ENCODE measurements at regions not wholly inside any gene's neighbourhood (a gene's known extent, or its start where the extent isn't known, plus 50 kb on each side); places are given as distances from the start of the nearest gene placed in this dataset.

DNA sequence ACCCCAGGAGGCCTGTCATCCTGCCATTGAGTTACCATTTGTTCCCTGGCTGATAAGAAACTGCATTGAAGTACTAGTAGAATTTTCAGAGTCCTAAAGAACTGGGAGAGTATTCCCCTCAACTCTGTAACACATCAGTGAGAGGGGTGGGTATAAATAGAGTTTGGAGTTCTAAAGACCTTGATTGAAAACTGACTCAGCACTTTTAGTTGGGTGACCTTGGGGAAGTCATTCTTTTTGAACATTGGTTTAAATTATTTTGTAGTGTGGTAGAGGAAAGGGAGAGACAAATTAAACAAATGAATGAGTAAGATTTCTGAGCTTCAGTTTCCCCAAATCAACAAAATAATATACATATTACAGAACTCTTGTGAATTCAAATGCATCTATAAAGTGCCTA lies 344.5 kb upstream of the THBS1 start:
- TF ChIP-seq, protein P1, sequence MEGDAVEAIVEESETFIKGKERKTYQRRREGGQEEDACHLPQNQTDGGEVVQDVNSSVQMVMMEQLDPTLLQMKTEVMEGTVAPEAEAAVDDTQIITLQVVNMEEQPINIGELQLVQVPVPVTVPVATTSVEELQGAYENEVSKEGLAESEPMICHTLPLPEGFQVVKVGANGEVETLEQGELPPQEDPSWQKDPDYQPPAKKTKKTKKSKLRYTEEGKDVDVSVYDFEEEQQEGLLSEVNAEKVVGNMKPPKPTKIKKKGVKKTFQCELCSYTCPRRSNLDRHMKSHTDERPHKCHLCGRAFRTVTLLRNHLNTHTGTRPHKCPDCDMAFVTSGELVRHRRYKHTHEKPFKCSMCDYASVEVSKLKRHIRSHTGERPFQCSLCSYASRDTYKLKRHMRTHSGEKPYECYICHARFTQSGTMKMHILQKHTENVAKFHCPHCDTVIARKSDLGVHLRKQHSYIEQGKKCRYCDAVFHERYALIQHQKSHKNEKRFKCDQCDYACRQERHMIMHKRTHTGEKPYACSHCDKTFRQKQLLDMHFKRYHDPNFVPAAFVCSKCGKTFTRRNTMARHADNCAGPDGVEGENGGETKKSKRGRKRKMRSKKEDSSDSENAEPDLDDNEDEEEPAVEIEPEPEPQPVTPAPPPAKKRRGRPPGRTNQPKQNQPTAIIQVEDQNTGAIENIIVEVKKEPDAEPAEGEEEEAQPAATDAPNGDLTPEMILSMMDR (IDR thresholded peaks at IDR 0.05; ENCODE audit: control extremely low read depth, extremely low read depth, low read depth, missing control alignments) = no peak
- POLR2A ChIA-PET = no interaction called here
- no peak for DNase-seq (ENCODE audit: extremely low spot score)
- CTCF ChIA-PET = no interaction called here

DNA sequence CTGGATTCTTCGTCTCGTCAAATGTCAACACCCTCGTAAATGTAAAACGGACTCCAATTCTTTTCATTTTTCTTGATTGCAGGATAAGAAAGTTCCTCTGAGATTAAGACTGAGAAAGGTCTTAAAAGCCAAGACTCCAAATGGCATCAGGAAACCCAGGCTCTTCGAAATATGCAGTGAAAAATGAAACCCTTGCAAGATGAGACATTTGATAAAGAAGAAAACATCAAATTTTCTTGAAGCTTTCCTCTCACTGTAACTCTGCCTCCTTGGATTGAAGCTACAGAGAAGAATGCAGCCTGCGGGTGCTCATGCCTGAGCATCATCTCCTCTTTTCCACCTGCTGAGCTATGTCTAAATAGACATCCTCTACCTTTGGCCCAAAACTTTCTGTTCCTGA lies 342.4 kb upstream of the THBS1 start:
- DNase-seq (ENCODE audit: extremely low spot score) = no peak
- CTCF ChIA-PET = no interaction called here
- TF ChIP-seq, protein P1 (IDR thresholded peaks at IDR 0.05; ENCODE audit: control extremely low read depth, extremely low read depth, low read depth, missing control alignments) = no peak
- POLR2A ChIA-PET = no interaction called here

DNA sequence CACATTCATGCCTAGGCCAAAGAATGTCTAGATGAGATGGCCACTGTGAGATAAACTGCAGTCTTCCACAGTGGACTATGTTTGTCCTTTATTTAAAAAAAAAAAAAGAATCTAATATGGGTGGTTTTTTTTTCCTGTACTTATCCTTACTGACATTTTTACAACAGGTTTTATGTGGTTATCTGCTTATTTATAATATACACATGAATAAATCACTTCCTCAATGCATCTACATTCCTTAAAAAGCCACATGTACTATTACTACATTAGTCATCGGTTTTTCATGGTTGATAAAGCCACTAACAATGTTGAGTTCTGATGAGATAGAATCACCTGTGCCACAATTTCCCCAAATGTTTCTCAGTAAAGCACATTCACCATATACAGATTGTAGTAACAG lies 341.3 kb upstream of the THBS1 start:
- ChIA-PET POLR2A (no interaction called here), CTCF (no interaction called here)
- no peak for DNase-seq (ENCODE audit: extremely low spot score)
- TF ChIP-seq, protein P1 (IDR thresholded peaks at IDR 0.05; ENCODE audit: control extremely low read depth, extremely low read depth, low read depth, missing control alignments) = no peak

DNA sequence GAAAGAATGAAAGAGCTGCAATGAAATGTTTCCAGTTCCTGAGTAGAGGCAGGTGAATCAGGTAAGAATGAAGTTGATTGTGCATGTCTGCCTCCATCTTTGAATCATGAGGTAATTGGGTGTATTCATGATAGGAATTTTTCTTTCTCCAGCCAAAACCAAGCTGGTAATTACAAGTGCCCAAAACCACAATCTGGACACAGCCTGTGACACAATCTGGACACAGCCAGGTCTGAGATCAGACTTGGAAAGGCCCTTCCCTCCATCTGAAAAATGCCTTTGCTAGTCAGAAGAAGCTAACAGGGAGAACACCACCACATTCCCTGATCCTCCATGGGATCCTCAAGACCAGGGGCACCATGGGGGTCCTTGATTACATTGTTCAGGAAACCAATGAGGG lies 338.5 kb upstream of the THBS1 start:
- no peak for DNase-seq (ENCODE audit: extremely low spot score)
- TF ChIP-seq, protein P1 (IDR thresholded peaks at IDR 0.05; ENCODE audit: control extremely low read depth, extremely low read depth, low read depth, missing control alignments) = no peak
- ChIA-PET POLR2A (no interaction called here), CTCF (no interaction called here)

DNA sequence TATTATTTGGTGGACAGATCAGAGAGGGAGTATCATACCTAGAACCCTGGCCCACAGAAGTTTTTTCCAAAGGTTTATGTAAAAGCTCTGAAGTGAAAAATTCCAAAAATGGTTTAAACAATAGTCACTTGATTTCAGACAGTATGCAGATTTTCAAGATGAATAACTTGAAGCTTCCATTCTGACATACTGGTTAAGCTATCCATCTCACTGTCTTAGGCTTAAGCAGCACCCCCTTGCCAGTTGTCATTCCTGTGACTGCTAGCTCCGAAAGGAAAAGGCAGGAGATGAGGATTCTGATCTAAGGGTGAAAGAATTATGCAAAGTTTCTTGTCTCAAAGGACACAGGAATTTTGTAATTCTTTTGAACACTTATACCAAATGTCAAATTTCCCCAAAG lies 337.5 kb upstream of the THBS1 start:
- DNase-seq (ENCODE audit: extremely low spot score) = no peak
- TF ChIP-seq, protein P1 (IDR thresholded peaks at IDR 0.05; ENCODE audit: control extremely low read depth, extremely low read depth, low read depth, missing control alignments) = no peak
- ChIA-PET CTCF (interaction anchor here (1.0 to 1.3 kb wide), 2 partner anchors 55 to 89 kb away, joined by 3 read pairs; no protein-coding TSS in a partner anchor), POLR2A (no interaction called here)

DNA sequence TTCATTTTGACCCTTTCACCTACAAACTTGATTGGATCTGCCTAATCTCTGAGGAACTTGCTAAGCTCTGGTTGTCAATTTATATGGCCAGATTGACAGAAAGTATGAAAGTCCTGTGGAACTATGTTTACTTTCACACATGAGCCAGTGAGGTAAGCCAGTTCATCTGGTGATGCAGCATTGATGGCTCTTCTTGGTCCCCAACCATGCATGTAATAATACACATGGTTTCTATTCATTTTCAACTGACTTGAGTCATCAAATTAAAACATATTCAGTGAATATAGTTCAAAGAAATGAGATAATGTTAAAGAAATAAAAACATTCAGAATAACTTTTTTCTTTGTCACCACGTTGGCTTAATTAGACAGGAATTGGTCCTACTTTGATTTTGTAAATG lies 336.1 kb upstream of the THBS1 start:
- DNase-seq (ENCODE audit: extremely low spot score) = no peak
- ChIA-PET CTCF (interaction anchor here (1.3 kb wide), 1 partner anchor 54 kb away, joined by 3 read pairs; no protein-coding TSS in a partner anchor), POLR2A (no interaction called here)
- TF ChIP-seq, protein P1 (IDR thresholded peaks at IDR 0.05; ENCODE audit: control extremely low read depth, extremely low read depth, low read depth, missing control alignments) = no peak

DNA sequence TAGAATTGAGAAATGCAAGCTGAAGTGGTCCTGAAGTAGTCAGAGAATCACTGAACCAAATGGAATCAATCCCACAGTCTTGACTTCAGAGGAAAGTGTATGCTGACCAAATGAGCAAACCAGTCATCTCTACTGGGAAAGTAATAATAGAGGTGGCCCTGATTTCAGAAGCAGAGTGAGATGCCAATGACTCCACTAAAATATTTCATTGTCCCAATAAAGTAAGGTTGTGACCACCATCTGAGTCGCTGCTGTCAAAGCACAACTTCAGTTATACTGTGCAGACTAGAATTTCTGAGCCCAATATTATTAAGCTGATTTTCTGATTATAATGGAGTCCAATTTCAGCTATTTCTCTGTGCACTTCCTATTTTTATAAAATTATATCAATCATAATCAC lies 334.4 kb upstream of the THBS1 start:
- CTCF ChIA-PET = interaction anchor here (0.7 kb wide), 1 partner anchor 15 kb away, joined by 3 read pairs; no protein-coding TSS in a partner anchor
- POLR2A ChIA-PET = no interaction called here
- TF ChIP-seq, protein P1 (IDR thresholded peaks at IDR 0.05; ENCODE audit: control extremely low read depth, extremely low read depth, low read depth, missing control alignments) = no peak
- DNase-seq (ENCODE audit: extremely low spot score) = no peak

Data from GM10248 (cell line).